ENCODE measurements at regions not wholly inside any gene's neighbourhood (a gene's known extent, or its start where the extent isn't known, plus 50 kb on each side); places are given as distances from the start of the nearest gene placed in this dataset.

GRCh38 chr17:14935845-14936485, 329.2 kb downstream of the PMP22 start:
- Histone ChIP-seq H3K4me3 (no peak overlapping the region), H3K9me3 (no peaks in the 10 kb centered on the region), H3K4me1 (peaks cover 0 to 13% (median 0%) of the 10 kb centered on the region in 3 donors), H3K27me3 (peaks cover 6% of the 10 kb centered on the region), H3K36me3 (no peaks in the 10 kb centered on the region), H3K27ac (no peak overlapping the region)
- TF ChIP-seq CTCF (IDR thresholded peaks at IDR 0.05) (no peak), POLR2AphosphoS5 (IDR thresholded peaks at IDR 0.05) (no peak), POLR2A (IDR thresholded peaks at IDR 0.05) (no peak), EP300 (IDR thresholded peaks at IDR 0.05) (no peak)
- no peak for ATAC-seq
- WGBS, 2 donors (ENCODE audit: low coverage in 1 of 2) = 100% methylated on average over 2 of the region's 2 CpGs; no CpG with 5 or more reads in 1 of the 2 donors

GRCh38 chr17:14935139-14935841, 329.8 kb downstream of the PMP22 start:
- TF ChIP-seq CTCF (IDR thresholded peaks at IDR 0.05) (no peak), POLR2A (IDR thresholded peaks at IDR 0.05) (no peak), EP300 (IDR thresholded peaks at IDR 0.05) (no peak), POLR2AphosphoS5 (IDR thresholded peaks at IDR 0.05) (no peak)
- H3K36me3 ChIP-seq = no peaks in the 10 kb centered on the region
- H3K4me1 ChIP-seq = peaks cover 0 to 9% (median 0%) of the 10 kb centered on the region in 3 donors
- no peak overlapping the region for H3K27ac ChIP-seq
- H3K4me3 ChIP-seq = no peak overlapping the region
- H3K9me3 ChIP-seq = no peaks in the 10 kb centered on the region
- no peak for ATAC-seq
- H3K27me3 ChIP-seq = peaks cover 6% of the 10 kb centered on the region
- 86 to 93% methylated on average over 7 of the region's 7 CpGs for WGBS, 2 donors (ENCODE audit: low coverage in 1 of 2)

GRCh38 chr17:14933676-14934075, 331.4 kb downstream of the PMP22 start:
- H3K4me1 ChIP-seq = no peaks in the 10 kb centered on the region
- H3K36me3 ChIP-seq = no peaks in the 10 kb centered on the region
- no peak overlapping the region for H3K4me3 ChIP-seq
- no peak for TF ChIP-seq EP300 (IDR thresholded peaks at IDR 0.05)
- no peak for TF ChIP-seq POLR2AphosphoS5 (IDR thresholded peaks at IDR 0.05)
- TF ChIP-seq POLR2A (IDR thresholded peaks at IDR 0.05) = no peak
- TF ChIP-seq CTCF (IDR thresholded peaks at IDR 0.05) = no peak
- H3K9me3 ChIP-seq = no peaks in the 10 kb centered on the region
- 79 to 96% methylated on average over 3 to 4 of the region's 4 CpGs for WGBS, 2 donors (ENCODE audit: low coverage in 1 of 2)
- H3K27me3 ChIP-seq = peaks cover 6% of the 10 kb centered on the region
- no peak overlapping the region for H3K27ac ChIP-seq
- ATAC-seq = no peak

- no peak for ATAC-seq
These were observed 338.5 kb downstream of the PMP22 start for GRCh38 chr17:14926526-14927122.

More at GRCh38 chr17:14926526-14927122, 338.5 kb downstream of the PMP22 start:
- peaks cover 0 to 11% (median 0%) of the 10 kb centered on the region in 3 donors for H3K9me3 ChIP-seq
- H3K27ac ChIP-seq = no peak overlapping the region
- H3K4me1 ChIP-seq = peaks cover 0 to 4% (median 0%) of the 10 kb centered on the region in 3 donors
- WGBS, 2 donors (ENCODE audit: low coverage in 1 of 2) = 12 to 13% methylated on average over 7 of the region's 7 CpGs
- TF ChIP-seq CTCF (IDR thresholded peaks at IDR 0.05) (peak; percentile 59 to 84 (median 71)), POLR2AphosphoS5 (IDR thresholded peaks at IDR 0.05) (no peak)
- no peak overlapping the region for H3K4me3 ChIP-seq
- peaks cover 16% of the 10 kb centered on the region for H3K27me3 ChIP-seq
- H3K36me3 ChIP-seq = no peaks in the 10 kb centered on the region
